ENCODE measurements at regions not wholly inside any gene's neighbourhood (a gene's known extent, or its start where the extent isn't known, plus 50 kb on each side); places are given as distances from the start of the nearest gene placed in this dataset.
"Not testable (repeated sequence)": the region's sequence is repeated elsewhere in the genome, so short reads cannot be mapped to it uniquely, and the experiment has no call there.

DNA sequence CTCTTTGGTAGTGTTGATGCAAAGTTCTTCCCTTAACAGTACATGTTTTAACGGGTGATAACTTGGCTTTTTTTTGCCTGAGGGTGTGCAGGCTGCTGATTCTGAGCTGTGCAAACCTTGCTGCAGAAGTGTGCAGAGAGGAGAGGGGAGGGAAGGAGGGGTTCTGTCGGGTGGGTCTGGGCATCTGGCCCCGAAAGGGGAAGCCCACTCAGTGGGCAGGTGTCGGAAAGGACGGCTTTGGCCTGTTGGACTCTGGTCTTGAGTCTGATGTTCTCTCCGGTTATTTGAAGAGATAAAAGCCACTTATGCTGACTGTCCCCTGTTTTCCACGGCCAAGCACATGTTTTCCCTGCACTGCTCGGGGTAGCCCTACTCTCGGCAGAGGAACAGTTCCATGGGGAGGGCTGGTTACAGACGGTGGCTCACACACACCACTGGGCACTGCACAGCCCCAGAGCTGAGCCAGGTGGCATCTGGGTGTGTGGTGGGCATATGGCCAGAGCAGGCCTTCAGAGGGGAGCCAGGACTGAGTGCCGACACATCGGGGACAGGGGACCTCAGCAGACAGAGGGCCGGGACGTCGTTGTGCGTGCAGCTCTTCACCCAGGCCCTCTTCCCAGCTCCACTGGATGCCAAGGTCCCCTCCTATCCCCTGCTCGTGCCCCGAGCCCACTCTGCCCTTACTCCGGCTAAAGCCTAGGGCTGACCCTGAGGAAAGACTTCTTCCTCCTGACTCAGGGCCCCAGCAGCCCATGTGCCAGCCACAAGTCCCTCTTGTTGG, 93.2 kb downstream of the TEX29 start:
- DNase-seq: no peak

DNA sequence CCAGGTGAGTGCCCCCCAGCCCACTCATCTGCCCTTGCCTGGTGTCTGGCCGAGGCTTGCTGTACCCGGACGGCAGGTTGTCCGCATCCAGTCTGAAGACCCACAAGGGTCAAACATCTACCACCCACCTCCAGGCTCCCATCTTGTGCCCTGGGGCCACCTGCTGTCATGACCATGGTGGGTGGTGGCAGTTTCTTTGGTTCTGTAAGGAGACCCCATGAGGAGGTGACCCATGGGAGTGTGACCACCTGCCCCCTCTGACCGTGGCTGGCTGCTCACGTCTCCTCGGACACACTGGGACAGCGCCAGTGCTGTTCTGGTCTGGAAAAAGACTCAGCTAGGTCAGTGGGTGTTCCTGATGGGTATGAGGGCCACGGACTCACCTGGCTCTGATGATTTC, 93.9 kb downstream of the TEX29 start:
- no peak for DNase-seq

DNA sequence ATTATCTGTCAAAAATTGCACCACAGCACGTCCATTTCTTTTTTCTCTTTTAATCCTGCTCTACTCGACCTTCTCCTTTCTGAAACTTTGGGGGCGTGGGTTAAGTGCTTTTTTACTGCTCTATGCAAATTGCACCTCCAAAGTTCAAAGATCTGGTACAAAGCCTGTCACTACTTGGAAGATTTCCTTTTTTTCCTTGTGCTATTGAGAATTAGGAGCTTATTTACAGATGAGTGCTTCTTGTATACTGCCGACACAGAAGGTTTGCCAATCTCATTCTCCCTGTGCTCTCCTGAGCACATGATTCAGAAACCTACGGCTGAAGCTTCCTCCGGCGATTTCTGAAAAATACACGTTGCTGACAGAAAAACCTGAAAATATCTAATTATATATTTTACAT, 94.8 kb downstream of the TEX29 start:
- DNase-seq: no peak

DNA sequence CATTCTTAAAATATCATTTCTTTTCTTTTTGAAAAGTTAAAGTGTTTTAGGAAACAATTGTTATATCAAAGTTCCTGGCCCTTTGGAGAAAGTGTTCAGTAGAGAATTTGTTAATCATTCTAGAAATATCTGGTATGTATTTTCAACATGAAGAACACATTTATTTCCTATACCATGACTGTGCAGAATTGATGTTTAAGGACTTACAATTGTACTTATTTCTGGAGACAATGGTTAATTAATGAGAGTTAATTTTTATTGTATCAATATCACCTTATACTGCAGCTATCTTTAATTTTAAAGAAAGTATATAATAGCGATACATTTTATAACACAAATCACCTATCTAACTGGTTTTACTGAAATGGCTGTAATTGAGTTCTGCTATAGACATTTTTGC, 95.3 kb downstream of the TEX29 start:
- no peak for DNase-seq

DNA sequence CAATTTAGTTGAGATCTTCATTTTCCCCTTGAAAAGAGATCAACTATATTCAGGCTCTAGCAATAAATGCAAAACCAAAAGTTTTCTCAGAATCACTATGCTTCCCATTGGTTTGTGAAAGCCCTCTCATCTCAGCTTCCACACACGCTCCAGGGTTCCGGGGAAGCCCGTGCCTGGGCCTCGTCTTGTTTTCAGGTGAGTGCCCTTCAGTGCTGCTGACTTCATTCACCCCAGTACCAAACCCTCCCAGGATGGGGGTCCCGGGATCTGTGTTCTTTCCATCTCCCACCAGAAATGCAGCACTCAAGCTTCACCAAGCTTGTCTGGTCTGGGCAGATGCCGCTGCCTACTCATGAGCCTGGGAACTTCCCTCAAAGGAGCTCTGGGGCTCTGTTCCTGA, 97.7 kb downstream of the TEX29 start:
- DNase-seq: no peak

DNA sequence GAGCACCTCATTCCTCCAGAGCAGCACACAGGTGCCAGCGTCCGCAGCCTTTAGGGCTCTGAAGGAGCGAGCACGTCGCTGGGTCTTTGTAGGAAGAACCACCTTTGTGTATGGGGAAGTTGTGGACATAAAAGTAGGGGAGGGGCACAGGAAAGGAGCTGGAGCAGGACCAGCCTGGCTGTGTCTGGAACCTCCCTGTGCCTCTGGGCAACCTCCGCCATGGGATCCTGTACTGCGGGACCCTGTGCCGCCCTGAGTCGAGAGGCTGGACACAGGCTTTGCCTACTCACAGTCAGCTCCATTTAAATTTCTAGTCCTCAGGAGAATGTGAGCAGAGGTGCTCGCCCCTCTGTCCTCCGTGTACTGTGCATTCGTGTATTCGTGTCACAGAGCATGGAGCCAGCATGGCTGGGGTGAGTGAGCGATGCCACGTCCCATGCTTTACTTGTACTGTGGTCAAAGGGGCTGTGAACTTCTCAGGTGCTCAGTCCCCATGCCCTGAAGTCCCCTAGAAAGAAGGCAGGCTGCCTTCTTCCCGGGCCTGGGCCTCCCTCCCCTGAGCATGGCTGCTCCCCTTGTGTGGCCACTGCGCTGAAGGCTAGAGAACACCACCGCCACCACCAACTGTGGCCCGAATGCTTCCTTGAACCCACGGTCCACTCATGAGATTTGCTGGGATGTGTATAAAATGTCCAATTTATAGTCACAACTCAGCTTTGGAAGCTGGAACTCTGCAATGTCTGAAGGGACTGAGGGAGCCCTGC, 99.9 kb downstream of the TEX29 start:
- DNase-seq: no peak

DNA sequence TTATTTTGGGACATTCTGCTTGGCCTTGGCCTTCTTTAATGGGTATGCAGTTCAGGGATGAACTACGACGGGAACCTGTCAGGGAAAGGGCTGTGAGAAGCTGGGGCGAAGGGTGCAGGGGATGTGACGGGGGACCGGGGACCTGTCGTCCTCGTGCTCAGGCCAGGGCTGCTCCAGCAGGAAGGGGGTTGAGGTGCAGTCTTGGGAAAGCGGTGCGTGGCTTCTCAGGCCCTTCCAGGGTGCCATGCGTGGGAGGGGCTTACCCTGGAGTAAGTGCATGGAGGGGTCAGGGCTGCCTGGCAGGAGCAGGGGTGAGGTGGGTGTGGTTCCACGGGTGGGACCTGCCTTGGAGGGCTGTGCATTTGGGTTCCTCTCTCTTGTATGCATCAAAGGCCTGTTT, 100.8 kb downstream of the TEX29 start:
- no peak for DNase-seq

DNA sequence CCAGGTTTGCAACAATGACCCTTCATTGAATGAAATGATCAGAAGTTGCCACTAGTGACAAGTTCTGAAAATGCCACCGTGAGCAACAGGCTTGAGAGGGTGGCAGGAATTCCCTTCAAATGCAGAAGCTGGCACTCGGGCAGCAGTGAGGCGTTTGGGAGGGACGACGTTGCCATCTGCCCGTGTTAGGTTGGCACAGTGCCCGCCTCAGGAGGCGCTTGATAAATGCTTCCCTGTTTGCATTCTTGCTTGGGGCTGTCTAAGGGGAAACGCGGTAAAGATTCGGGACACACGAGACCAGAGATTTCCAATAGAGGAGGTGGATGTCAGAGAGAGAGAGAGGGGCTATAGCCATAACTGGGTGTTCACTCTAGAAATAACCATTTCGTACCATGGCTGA, 101.9 kb downstream of the TEX29 start:
- DNase-seq: no peak

DNA sequence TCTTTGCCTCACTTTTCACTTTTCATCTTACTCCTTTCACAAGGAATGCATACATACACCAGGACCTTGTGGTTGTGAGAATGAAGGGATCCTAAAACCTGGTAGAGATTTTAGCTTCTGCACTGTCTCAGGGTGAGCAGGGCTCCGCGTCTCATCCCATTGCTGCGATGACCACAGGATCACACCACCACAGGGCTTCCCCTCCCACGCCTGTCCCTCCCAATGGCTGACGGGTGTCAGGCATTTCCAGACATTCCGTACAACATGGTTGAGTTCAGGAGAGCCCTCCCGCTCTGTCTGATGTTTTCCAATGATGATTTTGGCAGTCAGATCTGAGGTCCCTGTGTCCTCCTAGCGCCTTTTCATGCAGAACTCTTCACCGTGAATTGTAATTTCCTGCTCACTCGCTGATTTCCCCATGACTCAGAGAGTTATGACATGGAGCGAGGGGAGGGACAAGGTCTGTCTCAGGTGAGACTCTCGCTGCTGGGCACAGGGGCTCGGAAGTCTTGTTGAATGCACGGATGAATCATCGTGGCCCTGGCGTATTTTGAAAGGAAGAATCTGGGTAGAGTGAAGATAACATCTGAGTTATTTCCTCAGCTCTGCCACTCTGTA, 102.8 kb downstream of the TEX29 start:
- DNase-seq: peak; percentile 55

DNA sequence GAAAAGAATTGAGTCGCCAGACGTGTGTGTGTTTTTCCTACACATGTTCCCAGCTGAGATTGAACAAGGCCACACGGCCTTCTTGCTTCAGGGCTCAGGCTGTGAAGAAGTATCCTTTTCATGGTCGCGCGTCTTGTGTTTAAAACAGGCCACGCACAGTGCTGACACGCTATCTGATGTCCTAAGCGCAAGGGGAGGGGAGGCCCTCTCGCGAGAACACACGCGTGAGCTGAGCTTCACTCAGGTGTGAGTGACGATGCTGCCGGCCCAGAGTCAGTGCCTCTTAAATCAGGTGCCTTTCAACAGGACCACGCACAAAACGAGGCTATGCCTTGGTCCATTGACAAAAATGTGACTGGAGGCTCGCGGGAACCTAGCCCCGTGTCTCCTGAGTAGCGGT, 103.7 kb downstream of the TEX29 start:
- DNase-seq: no peak

DNA sequence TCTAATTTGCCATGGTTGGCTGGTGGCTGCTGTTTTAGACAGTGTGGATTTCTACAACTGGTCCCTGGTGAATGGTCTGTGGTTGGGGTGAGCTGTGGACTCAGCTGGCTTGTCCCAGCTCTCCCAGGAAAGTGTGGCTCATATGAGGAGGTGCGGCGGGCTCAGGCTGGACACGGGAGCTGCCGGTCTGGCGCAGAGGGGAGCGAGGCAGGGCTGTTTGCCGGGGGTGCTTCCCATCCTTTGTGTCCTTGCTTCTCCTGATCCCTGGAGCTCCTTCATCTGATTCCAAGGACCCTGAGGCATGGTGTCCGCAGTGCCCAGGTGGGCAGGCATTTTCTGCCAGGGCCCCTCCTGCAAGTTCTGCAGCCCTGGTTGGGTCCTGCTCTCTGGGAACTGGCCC, 104.9 kb downstream of the TEX29 start:
- no peak for DNase-seq

DNA sequence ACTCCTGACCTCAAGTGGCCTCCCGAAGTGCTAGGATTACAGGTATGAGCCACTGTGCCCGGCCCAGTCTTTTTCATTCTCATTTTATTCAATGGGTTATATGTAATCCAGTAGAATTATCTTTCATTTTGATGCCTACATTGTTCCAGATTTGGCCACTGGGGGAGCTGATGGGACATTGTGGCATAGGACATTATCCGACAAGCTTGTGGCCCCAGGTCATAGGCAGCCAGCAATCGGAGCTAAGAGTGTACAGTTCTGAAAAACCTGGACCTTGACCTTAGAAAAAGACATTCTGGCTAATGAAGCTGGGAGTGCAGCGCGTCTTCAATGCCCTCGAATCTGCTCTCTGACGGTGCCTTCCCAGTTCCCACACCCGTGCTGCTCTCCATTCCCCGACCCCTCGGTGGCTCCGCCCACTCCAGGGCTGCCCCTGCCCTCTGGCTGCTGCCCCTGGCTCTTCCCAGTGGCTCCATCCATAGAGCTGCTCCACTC, 108.7 kb downstream of the TEX29 start:
- DNase-seq: peak; percentile 58

DNA sequence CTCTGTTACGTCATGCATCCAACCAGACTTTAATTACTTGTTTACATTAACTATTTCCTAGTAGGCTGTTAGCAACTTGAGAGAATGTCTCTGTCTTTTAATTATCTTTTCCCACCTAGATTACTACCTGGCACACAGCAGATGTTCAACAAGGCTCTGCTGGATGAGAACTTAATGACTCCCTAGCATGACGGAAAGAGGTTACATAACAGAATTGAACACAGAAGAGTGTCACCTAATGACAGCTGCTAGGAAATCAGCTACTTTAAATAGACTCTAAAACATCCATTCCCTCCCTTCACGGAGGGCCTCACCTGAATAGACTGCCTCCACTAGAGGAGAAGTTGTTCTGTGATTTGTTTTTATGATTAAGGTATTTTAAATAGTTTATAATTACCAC, 110.8 kb downstream of the TEX29 start:
- DNase-seq: no peak

DNA sequence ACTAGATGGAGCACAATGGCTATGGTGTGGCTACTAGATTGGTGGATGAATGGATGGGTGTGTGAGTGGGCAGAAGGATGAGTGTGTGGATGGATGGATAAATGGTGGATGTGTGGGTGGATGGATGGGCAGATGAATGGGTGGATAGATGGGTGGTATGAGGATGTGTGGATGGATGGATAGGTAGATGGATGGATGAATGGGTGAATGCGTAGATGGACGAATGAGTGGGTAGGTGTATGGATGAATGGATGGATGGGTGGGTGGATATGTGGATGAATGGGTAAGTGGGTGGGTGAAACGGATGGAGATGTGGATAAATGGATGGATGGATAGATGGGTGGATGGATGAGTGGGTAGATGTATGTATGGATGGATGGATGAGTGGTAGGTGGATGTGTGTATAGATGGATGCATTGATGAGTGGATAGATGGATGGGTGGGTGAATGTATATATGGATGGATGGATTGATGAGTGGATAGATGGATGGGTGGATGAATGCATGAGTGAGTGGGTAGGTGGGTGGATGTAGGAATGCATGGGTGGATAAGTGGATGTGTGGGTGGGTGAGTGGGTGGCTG, 114.2 kb downstream of the TEX29 start:
- no peak for DNase-seq

DNA sequence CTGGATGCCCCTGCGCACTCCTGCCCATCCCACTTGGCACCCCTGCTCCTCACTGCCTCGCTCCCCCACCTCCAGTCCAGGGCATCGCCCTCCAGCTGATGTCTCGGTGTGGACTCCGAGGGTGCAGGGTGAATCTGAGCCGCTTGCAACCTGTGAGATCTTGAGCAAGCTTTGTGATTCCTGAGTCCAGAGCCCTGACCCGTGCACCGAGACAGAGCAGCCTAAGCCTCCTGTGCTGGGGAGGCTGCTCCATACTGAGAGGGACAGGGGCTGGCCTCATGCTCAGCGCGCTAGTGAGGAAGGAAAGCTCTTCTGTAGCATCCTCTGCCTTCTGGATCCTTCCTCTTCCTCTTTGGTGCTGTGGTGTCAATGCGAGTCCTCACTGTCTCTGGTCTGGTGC, 116.0 kb downstream of the TEX29 start:
- no peak for DNase-seq

DNA sequence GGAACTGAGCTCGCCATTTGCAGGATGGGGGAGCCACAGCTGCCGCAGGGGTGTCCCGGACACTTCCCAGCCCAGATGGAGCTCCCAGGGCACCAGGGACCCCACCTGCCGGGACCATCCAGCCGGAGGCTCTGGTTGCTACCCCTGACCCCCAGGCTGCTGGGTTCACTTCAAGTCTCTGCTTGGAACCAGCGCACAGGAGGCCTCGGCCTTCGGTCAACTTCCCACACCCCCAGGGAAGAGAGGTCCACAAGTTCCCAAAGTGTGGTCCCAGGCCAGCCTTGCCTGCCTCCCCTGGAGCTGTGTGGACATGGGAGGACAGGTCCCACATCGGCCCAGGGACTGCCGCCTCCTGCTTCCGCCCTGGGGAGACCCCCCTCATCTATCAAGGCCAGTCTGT, 117.0 kb downstream of the TEX29 start:
- no peak for DNase-seq

DNA sequence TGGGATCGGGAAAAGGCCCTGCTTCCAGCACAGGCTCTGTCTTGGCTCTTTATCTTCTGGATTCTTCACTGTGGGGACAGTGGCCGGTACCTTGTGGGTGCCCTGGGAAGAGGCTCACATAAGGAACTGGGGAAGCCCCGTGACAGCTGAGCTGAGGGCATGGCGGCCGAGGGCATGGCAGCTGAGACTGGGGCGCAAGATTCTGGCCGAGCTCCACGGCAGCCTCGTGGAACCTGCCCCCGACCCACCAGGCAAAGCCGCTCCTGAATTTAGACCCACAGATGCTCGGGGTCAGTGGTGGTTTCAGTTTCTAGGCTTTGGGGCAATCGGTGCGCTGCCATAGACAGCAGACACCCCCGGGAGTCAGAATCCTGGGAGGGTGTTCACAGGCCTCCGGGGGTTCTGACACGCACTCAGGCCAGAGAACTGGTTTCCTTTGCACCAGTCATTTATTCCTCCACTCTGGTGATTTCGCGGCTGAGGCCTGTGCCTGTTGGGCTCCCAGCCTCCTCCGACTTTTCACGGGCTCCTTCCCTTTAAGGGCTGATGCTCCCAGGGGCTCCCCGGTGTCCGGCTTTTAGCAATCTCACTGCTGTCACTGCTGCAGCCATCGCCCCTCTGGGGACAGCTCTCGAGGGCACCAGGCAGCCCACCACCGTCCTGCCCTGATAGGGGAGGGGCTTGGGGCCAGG, 117.6 kb downstream of the TEX29 start:
- no peak for DNase-seq

DNA sequence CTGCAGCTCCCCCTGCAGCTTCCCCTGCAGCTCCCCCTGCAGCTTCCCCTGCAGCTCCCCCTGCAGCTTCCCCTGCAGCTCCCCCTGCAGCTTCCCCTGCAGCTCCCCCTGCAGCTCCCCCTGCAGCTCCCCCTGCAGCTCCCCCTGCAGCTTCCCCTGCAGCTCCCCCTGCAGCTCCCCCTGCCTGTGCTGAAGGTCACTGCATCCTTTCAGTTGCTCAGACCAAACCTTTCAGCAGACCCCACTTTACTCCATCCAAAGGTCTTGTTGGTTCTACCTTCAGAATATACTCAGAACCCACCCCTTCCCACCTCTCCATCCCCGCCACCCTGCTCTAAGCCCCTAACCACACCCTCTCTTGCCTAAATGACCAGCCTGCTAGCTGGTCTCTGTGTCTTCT, 120.0 kb downstream of the TEX29 start:
- not testable (repeated sequence) for DNase-seq

DNA sequence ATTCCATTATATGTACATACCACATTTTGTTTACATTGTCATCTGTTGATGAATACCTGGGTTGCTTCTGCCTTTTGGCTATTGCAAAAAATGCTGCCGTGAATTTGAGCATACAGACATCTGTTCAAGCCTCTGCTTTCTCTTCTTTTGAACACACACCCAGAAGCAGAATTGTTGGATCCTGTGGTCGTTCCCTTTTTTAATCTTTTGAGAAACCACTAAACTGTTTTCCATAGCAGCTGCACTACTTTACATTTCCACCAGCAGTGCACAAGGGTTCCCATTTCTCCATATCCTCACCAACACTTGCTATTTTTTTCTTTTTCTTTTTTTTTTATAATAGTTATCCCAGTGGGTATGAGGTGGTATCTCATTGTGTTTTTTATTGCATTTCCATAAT, 123.5 kb downstream of the TEX29 start:
- no peak for DNase-seq

DNA sequence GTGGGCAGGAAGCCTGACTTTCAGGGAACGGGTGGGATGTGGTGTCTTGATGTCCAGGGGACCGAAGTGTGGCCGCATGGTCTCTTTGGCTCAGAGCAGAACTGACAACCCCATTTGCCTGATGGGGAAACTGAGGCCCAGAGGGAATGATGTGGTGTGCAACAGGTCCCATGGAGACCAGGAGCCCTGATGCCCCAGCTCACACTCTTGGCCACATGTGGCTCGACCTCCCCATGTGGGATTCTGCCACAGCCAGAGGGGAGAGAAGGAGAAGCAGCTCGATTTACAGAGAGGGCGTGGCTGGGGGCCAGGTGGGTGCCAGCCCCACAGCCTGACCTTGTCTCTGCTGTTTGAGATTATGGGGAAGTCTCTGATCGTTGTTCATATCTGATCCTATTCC, 128.1 kb downstream of the TEX29 start:
- no peak for DNase-seq

DNA sequence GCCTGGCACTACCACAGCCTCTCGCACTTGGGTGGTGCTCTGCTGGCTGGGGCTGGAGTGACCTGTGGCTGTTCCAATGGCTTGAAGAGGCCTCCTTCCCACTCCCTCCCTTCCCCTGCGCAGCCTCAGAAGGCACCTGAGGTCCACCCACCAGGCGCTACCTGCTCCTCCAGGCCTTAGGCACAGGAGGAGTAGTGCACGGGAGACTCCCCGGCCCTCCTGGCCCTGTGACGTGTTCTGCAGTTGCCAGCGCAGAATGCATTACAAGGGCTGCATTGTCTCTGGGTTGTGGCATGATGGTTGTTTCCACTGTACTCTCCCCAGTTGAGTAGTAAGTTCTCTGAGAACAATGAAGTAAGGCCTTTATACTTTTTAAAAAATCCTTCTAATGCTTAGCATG, 128.6 kb downstream of the TEX29 start:
- no peak for DNase-seq

DNA sequence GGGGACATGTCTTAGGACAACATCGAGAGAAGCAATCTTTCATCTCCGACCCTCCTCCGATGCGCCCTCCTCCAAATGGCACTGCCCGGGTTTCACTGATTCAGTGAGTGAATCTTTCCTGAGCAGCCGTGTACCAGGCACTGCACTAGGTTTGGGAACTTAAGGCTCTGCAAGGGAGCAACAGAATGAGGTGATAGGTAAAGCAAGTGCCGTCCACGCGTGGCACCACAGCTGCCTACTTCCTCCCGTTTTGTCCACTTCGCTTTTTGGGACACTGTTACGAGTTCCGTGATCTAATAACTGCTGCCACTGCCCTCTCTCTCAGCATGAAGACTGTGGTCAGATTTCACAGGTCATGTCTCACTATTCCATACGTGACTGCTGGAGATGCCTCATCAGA, 131.0 kb downstream of the TEX29 start:
- no peak for DNase-seq
